VCaP (cell line): ENCODE measurements at regions not wholly inside any gene's neighbourhood (a gene's known extent, or its start where the extent isn't known, plus 50 kb on each side); places are given as distances from the start of the nearest gene placed in this dataset.

ENCODE experiments used
- H3K27ac ChIP-seq: fragments of 450-650 bp; 2 replicates; pipeline ENCODE4 v1.5.1; 2017
- CTCF ChIP-seq: fragments of 450-650 bp; conservative IDR thresholded peaks from 2 replicates; pipeline ENCODE4 v1.5.1; 2017; ENCODE audit warnings: mild to moderate bottlenecking, moderate library complexity

- TF ChIP-seq CTCF = no peak
- no peak overlapping the region for H3K27ac ChIP-seq
Measured at GRCh38 chr3:63042833-63043232, 167.6 kb upstream of the CADPS start.

- no peak for TF ChIP-seq CTCF
- no peak overlapping the region for H3K27ac ChIP-seq
Measured at GRCh38 chr3:63043631-63044030, 168.4 kb upstream of the CADPS start.

- TF ChIP-seq CTCF = no peak
- H3K27ac ChIP-seq = peak overlapping the region; percentile 9; the same call in 1 of the 2 replicates
Measured at GRCh38 chr3:63046152-63046551, 170.9 kb upstream of the CADPS start.

- peak overlapping the region; percentile 9; the same call in 1 of the 2 replicates for H3K27ac ChIP-seq
- TF ChIP-seq CTCF = no peak
Measured at GRCh38 chr3:63046580-63046979, 171.4 kb upstream of the CADPS start.

- TF ChIP-seq CTCF = no peak
- H3K27ac ChIP-seq = no peak overlapping the region
Measured at GRCh38 chr3:63047068-63047467, 171.9 kb upstream of the CADPS start.

- H3K27ac ChIP-seq = no peak overlapping the region
- no peak for TF ChIP-seq CTCF
Measured at GRCh38 chr3:63048367-63049326, 173.4 kb upstream of the CADPS start.

GRCh38 chr3:63050548-63051177 is 175.4 kb upstream of the CADPS start:
- TF ChIP-seq CTCF = no peak
- H3K27ac ChIP-seq = no peak overlapping the region
